Epithelial cell of esophagus (primary cell): ENCODE measurements at regions not wholly inside any gene's neighbourhood (a gene's known extent, or its start where the extent isn't known, plus 50 kb on each side); places are given as distances from the start of the nearest gene placed in this dataset.

Experiments used
- DNase-seq: peaks from one replicate; pipeline ENCODE4 v3.0.0; 2010; ENCODE audit warnings: low read depth
- H3K4me3 ChIP-seq: 2 replicates; pipeline ENCODE4 v1.5.1; 2011; ENCODE audit warnings: mild to moderate bottlenecking, low read length, control low read depth
- TF ChIP-seq, protein P1 (sequence below): IDR thresholded peaks from 2 replicates; pipeline ENCODE4 v1.5.1; 2011; ENCODE audit warnings: low read depth, mild to moderate bottlenecking, low read length, control low read depth, inconsistent platforms; ENCODE audit not compliant: insufficient read depth; ENCODE audit errors: missing control alignments

DNA sequence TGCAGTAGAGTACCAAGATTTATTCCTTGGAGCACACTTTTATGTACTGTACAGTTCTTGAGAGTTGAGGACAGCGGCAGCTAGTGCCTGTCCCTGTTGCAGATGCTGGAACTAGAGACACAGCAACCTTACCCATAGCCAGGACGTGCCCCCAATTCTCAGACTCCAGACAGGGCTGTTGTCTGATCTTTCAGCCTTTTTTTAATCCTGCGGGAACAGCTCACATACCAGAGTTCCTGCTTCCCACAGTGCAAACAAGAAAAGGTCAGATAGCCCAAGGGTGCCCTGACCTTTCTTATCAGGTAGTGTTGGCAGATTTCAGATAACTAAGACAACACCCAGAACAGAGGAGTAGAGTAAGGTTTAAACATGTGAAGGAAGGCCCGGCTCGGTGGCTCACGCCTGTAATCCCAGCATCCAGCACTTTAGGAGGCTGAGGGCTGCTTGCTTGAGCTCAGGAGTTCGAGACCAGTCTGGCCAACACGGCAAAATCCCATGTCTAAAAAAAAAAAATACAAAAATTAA, 78.5 kb downstream of the DOP1B start:
- TF ChIP-seq, protein P1, sequence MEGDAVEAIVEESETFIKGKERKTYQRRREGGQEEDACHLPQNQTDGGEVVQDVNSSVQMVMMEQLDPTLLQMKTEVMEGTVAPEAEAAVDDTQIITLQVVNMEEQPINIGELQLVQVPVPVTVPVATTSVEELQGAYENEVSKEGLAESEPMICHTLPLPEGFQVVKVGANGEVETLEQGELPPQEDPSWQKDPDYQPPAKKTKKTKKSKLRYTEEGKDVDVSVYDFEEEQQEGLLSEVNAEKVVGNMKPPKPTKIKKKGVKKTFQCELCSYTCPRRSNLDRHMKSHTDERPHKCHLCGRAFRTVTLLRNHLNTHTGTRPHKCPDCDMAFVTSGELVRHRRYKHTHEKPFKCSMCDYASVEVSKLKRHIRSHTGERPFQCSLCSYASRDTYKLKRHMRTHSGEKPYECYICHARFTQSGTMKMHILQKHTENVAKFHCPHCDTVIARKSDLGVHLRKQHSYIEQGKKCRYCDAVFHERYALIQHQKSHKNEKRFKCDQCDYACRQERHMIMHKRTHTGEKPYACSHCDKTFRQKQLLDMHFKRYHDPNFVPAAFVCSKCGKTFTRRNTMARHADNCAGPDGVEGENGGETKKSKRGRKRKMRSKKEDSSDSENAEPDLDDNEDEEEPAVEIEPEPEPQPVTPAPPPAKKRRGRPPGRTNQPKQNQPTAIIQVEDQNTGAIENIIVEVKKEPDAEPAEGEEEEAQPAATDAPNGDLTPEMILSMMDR = no peak
- no peak for DNase-seq
- no peak overlapping the region for H3K4me3 ChIP-seq

DNA sequence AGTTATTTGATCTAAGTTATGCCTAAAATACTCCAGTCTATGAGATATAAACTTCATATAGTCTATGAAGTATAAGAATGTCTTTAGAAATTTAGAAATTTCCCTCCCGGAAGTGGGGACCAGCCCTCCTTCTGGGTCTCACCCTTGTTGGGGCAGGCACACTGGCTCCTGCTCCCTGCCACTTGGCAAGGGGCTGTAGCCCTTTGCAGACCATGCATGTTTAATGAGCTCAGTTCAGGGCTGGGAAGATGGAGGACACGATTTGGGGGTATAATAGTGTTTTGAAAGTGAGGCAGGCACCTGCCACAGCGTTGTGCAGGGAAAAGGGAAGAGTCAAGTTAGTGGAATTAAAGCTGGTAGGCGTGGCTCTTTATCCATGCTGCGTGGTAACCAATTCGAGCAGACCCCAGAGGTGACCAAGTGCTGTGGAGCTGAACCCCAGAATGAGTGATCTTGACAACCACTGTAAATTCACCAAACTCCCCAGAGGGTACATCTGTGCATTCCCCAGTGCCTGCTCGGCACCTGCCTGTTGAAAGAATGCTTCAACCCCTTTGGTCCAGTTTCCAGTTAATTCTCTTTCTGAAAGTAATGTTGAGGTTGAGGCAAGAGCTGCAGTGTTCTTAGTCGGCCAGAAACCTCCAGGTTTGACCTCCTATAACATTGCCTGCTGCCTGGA, 79.6 kb downstream of the DOP1B start:
- TF ChIP-seq, protein P1 = no peak
- H3K4me3 ChIP-seq = no peak overlapping the region
- DNase-seq = no peak

DNA sequence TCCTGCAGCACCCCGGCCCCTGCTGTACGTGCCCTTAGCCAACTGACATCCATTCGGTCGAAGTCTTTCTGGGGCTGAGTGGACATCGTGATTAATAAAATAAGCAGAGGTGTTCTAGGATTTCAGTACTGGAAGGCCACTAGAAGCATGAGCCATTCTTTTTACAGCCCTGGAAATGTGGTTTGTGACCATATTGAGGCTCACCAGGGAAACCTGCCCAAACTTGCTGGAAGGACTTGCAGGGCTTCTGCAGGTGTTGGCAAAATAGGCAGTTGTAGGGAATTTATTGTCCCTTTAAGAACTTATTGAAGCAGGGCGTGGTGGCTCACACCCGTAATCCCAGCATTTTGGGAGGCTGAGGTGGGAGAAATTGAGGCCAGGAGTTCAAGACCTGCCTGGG, 80.8 kb downstream of the DOP1B start:
- peak; percentile 93 for DNase-seq
- TF ChIP-seq, protein P1 = no peak
- H3K4me3 ChIP-seq = no peak overlapping the region

DNA sequence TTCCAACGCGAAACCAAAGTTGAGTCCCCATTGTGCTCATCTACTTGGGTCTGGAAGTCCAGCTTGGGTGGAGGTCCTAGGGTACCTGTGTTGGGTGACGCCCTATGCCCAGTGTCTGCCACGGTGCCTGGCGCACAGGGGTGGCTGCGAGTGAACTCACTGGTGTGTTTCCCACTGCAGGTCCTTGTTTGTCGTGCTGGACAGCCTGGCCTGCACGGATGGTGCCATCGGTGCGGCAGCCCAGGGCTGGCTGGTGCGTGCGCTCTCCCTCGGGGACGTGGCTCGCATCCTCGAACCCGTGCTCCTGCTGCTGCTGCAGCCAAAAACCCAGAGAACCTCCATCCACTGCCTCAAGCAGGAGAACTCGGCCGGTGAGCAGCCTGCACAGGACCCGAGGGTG, 80.4 kb upstream of the MORC3 start:
- no peak for DNase-seq
- TF ChIP-seq, protein P1 = no peak
- no peak overlapping the region for H3K4me3 ChIP-seq

DNA sequence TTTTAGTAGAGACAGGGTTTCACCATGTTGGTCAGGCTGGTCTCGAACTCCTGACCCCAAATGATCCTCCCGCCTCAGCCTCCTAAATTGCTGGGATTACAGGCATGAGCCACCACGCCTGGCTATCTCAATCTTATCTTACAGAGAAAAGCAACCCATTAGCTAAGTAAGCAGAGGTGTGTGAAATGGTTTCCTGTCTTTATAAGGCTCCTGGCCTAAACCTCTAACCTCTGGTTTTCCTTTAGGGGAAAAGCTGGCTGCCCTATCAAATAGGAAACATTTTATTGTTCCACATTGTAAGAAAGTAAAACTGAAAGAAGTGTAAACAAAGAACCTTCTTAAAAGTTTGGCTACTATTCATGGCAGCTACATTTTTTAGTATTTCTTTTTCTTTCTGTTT, 78.3 kb upstream of the MORC3 start:
- TF ChIP-seq, protein P1 = no peak
- H3K4me3 ChIP-seq = no peak overlapping the region
- DNase-seq = no peak

DNA sequence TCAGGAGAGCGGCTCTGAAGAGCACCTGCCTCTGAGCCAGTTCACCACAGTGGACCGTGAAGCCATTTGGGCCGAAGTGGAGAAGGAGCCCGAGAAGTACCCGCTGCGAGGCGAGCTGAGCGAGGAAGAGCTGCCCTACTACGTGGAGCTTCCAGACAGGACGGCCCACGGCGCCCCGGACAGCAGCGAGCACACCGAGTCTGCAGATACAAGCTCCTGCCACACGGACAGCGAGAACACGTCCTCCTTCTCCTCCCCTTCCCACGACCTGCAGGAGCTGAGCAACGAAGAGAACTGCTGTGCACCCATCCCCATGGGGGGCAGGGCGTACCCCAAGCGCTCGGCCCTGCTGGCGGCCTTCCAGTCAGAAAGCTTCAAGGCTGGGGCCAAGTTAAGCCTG, 74.9 kb upstream of the MORC3 start:
- no peak overlapping the region for H3K4me3 ChIP-seq
- TF ChIP-seq, protein P1 = no peak
- DNase-seq = no peak

DNA sequence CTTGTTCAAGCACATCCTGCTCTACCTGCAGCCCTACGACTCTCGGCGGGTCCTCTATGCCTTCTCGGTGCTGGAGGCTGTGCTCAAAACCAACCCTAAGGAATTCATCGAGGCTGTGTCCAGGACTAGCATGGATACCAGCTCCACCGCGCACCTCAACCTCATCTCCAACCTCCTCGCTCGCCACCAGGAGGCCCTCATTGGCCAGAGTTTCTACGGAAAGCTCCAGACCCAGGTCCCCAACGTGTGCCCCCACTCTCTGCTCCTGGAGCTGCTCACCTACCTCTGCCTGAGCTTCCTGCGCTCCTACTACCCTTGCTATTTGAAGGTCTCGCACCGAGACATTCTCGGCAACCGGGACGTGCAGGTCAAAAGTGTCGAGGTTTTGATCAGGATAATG, 74.3 kb upstream of the MORC3 start:
- TF ChIP-seq, protein P1 = no peak
- no peak overlapping the region for H3K4me3 ChIP-seq
- no peak for DNase-seq
